HL-60 (cell line): ENCODE measurements at regions not wholly inside any gene's neighbourhood (a gene's known extent, or its start where the extent isn't known, plus 50 kb on each side); places are given as distances from the start of the nearest gene placed in this dataset.

Experiments used
- DNase-seq, 2 experiments: peaks; one replicate each; pipeline ENCODE4 v3.0.0-alpha.2; 2010 to 2020; ENCODE audit warnings: low read depth in 1 of 2, low spot score in 1 of 2
- H3K27ac ChIP-seq: fragments of 250-450 bp; sonication (Bioruptor Pico); replicated peaks from 2 replicates; pipeline ENCODE4 v1.5.1; 2020; ENCODE audit warnings: mild to moderate bottlenecking, moderate library complexity
- H3K27me3 ChIP-seq: fragments of 250-450 bp; sonication (Bioruptor Pico); 2 replicates; pipeline ENCODE4 v1.5.1; 2021; ENCODE audit warnings: mild to moderate bottlenecking, moderate library complexity; ENCODE audit not compliant: insufficient read depth, poor library complexity, severe bottlenecking
- H3K4me3 ChIP-seq: replicated peaks from 2 replicates; pipeline ENCODE4 v1.5.1; 2011; ENCODE audit warnings: mild to moderate bottlenecking, control low read depth, low read length; ENCODE audit not compliant: insufficient read depth
- GABPA ChIP-seq: IDR thresholded peaks from 2 replicates; pipeline ENCODE4 v1.6.1; 2012; ENCODE audit warnings: low read depth
- POLR2AphosphoS5 ChIP-seq: IDR thresholded peaks from 2 replicates; pipeline ENCODE4 v1.6.1; 2012; ENCODE audit warnings: low read depth
- SPI1 ChIP-seq: IDR thresholded peaks from 2 replicates; pipeline ENCODE4 v1.6.1; 2012; ENCODE audit warnings: low read depth, mild to moderate bottlenecking, borderline replicate concordance
- TF ChIP-seq, protein P1 (sequence below): IDR thresholded peaks from 2 replicates; pipeline ENCODE4 v1.6.1; 2012; ENCODE audit warnings: low read depth; ENCODE audit not compliant: insufficient replicate concordance
- TF ChIP-seq, protein P2 (sequence below): IDR thresholded peaks from one replicate; pipeline ENCODE4 v1.5.1; 2011; ENCODE audit warnings: low read length, control low read depth, inconsistent platforms; ENCODE audit not compliant: insufficient read depth

DNA sequence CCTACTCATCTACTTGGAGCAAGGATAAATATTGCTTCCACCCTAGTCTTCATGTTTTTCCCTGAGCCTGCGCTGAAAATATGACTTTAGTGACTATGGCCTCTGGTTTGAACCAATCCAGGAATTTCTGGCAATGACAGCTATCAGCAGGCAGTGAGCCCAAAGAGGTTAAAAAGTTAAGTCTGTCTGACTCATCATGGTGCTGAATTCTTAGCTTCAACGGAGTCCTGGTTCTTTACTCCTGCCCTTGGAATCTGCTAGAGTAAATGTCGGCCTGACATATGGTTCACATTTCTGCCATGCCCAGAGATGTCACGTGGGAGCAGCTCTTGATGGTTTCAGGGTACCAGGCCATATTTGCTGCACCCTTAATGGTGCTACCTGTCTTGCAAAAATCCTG is 351.6 kb upstream of the PLXNA2 start:
- no peak for DNase-seq
- Histone ChIP-seq H3K27me3 (no peaks in the 10 kb centered on the region), H3K4me3 (no peak overlapping the region), H3K27ac (no peak overlapping the region)
- TF ChIP-seq, protein P1, sequence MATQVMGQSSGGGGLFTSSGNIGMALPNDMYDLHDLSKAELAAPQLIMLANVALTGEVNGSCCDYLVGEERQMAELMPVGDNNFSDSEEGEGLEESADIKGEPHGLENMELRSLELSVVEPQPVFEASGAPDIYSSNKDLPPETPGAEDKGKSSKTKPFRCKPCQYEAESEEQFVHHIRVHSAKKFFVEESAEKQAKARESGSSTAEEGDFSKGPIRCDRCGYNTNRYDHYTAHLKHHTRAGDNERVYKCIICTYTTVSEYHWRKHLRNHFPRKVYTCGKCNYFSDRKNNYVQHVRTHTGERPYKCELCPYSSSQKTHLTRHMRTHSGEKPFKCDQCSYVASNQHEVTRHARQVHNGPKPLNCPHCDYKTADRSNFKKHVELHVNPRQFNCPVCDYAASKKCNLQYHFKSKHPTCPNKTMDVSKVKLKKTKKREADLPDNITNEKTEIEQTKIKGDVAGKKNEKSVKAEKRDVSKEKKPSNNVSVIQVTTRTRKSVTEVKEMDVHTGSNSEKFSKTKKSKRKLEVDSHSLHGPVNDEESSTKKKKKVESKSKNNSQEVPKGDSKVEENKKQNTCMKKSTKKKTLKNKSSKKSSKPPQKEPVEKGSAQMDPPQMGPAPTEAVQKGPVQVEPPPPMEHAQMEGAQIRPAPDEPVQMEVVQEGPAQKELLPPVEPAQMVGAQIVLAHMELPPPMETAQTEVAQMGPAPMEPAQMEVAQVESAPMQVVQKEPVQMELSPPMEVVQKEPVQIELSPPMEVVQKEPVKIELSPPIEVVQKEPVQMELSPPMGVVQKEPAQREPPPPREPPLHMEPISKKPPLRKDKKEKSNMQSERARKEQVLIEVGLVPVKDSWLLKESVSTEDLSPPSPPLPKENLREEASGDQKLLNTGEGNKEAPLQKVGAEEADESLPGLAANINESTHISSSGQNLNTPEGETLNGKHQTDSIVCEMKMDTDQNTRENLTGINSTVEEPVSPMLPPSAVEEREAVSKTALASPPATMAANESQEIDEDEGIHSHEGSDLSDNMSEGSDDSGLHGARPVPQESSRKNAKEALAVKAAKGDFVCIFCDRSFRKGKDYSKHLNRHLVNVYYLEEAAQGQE: no peak
- TF ChIP-seq POLR2AphosphoS5: no peak
- TF ChIP-seq GABPA: no peak
- no peak for TF ChIP-seq SPI1

DNA sequence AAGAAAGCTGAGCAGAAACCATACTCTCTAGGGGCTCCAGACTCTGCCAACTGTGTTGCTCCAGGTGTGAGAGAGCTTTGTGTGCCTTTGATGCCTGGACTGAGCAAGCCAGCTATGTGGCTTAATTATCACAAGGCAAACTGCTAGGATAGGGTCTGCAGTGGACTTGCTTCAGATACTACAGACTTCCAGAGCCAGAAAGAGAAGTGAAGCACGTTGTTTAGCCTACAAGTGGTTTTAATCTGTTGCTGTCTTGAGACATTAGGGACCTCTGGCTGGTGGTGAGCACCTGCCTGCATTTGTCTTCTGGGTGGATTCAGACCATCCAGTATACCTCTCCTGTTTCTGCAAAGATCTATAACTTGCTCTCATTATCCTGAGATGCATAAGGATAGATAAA is 353.4 kb upstream of the PLXNA2 start:
- no peak overlapping the region for H3K27ac ChIP-seq
- H3K27me3 ChIP-seq: no peaks in the 10 kb centered on the region
- no peak for DNase-seq
- H3K4me3 ChIP-seq: no peak overlapping the region
- TF ChIP-seq GABPA: no peak
- no peak for TF ChIP-seq POLR2AphosphoS5
- TF ChIP-seq, protein P2, sequence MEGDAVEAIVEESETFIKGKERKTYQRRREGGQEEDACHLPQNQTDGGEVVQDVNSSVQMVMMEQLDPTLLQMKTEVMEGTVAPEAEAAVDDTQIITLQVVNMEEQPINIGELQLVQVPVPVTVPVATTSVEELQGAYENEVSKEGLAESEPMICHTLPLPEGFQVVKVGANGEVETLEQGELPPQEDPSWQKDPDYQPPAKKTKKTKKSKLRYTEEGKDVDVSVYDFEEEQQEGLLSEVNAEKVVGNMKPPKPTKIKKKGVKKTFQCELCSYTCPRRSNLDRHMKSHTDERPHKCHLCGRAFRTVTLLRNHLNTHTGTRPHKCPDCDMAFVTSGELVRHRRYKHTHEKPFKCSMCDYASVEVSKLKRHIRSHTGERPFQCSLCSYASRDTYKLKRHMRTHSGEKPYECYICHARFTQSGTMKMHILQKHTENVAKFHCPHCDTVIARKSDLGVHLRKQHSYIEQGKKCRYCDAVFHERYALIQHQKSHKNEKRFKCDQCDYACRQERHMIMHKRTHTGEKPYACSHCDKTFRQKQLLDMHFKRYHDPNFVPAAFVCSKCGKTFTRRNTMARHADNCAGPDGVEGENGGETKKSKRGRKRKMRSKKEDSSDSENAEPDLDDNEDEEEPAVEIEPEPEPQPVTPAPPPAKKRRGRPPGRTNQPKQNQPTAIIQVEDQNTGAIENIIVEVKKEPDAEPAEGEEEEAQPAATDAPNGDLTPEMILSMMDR: no peak

DNA sequence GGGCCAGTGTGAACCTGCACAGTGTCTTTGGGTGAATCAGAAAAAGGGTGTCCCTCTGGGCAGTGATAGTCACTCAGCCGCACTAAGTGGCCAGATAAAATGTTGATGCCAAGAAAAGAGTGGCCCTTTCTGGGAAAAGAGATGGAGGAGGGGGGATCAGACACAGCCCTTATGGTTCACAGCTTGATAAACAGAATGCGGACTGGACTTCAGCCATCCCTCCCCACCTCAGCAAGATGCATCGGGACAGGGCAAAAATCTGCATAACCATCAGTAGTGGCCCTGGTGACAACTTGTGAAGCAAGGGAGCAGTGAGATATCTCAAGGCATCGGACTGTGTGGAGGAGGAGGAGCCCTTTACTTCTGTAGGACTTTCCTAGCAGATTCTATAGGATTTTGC is 353.8 kb upstream of the PLXNA2 start:
- DNase-seq: no peak
- H3K4me3 ChIP-seq: no peak overlapping the region
- no peak for TF ChIP-seq GABPA
- H3K27me3 ChIP-seq: no peaks in the 10 kb centered on the region
- H3K27ac ChIP-seq: no peak overlapping the region

DNA sequence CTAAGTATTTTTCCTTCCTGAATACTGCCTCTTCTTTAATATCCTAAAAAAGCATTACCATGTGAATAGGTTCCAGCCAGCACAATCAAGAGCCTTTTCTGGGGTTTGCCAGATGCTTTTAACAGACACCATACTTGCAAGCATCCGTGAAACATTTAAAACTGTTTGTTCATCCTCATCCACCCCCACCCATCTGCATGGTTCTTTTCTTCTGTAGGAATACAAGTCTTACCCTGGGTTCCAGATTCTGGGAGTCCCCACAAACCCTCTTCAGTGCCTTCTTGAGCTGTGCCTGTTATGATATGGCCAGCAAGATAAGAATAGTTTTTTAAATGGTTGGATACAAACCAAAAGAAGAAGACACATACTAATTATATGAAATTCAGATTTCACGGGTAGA is 354.9 kb upstream of the PLXNA2 start:
- DNase-seq: no peak
- TF ChIP-seq, protein P2: no peak
- TF ChIP-seq, protein P1: no peak
- TF ChIP-seq GABPA (no peak), SPI1 (no peak), POLR2AphosphoS5 (no peak)
- H3K27me3 ChIP-seq: no peaks in the 10 kb centered on the region

DNA sequence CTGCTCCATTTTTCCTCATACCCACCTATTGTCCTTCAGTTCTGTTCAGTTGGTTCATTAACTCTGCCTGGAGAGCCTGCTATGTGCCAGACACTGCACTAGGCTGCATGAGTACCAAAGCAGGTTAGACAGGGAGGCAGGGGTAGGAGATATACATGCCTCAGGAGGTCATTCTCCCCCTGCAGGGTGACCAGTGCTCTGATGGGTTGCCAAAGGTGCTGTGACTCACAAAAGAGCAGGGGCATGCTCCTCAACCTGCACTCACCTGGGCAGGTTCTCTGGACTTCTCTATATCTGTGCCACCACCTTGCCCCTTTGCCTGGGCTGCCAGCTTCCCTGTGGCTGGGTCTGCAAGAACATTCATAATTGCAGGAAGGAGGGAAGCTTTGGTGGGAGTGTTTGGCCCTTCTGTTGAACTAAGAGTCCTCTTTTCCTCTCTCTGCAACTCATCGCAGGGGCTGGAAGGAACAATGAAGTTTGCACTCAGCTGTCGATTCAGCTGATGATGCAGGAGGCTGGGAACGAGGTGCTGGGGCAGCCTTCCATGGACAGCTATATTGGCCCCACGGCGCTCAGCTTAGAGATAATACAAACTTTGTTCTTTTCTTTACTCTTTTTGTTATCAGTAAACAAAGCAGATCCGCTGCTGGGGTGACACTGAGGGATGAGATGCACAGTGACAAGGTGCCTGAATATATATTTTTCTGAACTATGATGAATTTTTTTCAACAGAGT is 356.4 kb upstream of the PLXNA2 start:
- no peaks in the 10 kb centered on the region for H3K27me3 ChIP-seq
- H3K27ac ChIP-seq: no peak overlapping the region
- no peak overlapping the region for H3K4me3 ChIP-seq
- TF ChIP-seq SPI1 (no peak), POLR2AphosphoS5 (no peak), GABPA (no peak)
- TF ChIP-seq, protein P2: no peak
- TF ChIP-seq, protein P1: no peak
- no peak for DNase-seq

More for the DNA sequence above, 354.9 kb upstream of the PLXNA2 start:
- no peak overlapping the region for H3K27ac ChIP-seq
- H3K4me3 ChIP-seq: no peak overlapping the region
